Skeletal muscle satellite cell (primary cell): ENCODE measurements at regions not wholly inside any gene's neighbourhood (a gene's known extent, or its start where the extent isn't known, plus 50 kb on each side); places are given as distances from the start of the nearest gene placed in this dataset.
"Not testable (repeated sequence)": the region's sequence is repeated elsewhere in the genome, so short reads cannot be mapped to it uniquely, and the experiment has no call there.

ENCODE experiments used
- H3K27me3 ChIP-seq: 2 replicates; pipeline ENCODE4 v1.7.0; 2013; ENCODE audit warnings: low read length; ENCODE audit not compliant: control insufficient read depth, insufficient read depth
- H3K36me3 ChIP-seq: 2 replicates; pipeline ENCODE4 v1.7.0; 2013; ENCODE audit warnings: mild to moderate bottlenecking, control low read depth, low read length; ENCODE audit not compliant: insufficient read depth
- H3K4me1 ChIP-seq: 2 replicates; pipeline ENCODE4 v1.7.0; 2013; ENCODE audit warnings: low read length; ENCODE audit not compliant: control insufficient read depth, insufficient read depth
- H3K4me2 ChIP-seq: 2 replicates; pipeline ENCODE4 v1.7.0; 2013; ENCODE audit warnings: mild to moderate bottlenecking, low read length
- H3K4me3 ChIP-seq: 2 replicates; pipeline ENCODE4 v1.7.0; 2013; ENCODE audit warnings: low read length
- H3K9ac ChIP-seq: 2 replicates; pipeline ENCODE4 v1.7.0; 2013; ENCODE audit warnings: mild to moderate bottlenecking, low read depth, low read length, moderate library complexity
- H3K9me3 ChIP-seq: replicated peaks from 2 replicates; pipeline ENCODE4 v1.7.0; 2013; ENCODE audit warnings: mild to moderate bottlenecking, control low read depth, low read length

- not testable (repeated sequence) for H3K36me3 ChIP-seq, H3K27me3 ChIP-seq, H3K4me3 ChIP-seq, H3K9me3 ChIP-seq, H3K4me2 ChIP-seq, H3K9ac ChIP-seq, H3K4me1 ChIP-seq
These were observed 64.2 kb upstream of the KMT2C start for GRCh38 chr7:152499969-152500368.

DNA sequence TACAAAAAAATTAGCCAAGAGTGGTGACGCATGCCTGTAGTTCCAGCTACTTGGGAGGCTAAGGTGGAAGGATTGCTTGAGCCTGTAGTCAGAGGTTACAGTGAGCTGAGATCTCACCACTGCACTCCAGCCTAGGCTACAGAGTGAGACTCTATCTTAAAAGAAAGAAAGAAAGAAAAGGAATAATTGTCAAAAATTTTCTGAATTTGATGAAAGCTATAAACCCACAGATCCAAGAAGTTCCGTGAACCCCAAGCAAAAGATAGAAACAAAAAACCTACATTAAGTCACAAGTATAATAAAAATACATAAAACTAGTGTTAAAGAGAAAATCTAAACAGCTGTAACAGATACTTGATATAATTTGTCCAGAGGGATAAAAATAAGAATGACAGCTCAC lies 60.1 kb upstream of the KMT2C start:
- Histone ChIP-seq H3K4me2 (no peak overlapping the region), H3K36me3 (no peaks in the 10 kb centered on the region), H3K4me3 (no peak overlapping the region), H3K9ac (no peak overlapping the region), H3K27me3 (peaks cover 3% of the 10 kb centered on the region), H3K9me3 (no peaks in the 10 kb centered on the region), H3K4me1 (no peaks in the 10 kb centered on the region)

- Histone ChIP-seq H3K4me3 (no peak overlapping the region), H3K27me3 (peaks cover 3% of the 10 kb centered on the region), H3K4me2 (no peak overlapping the region), H3K36me3 (no peaks in the 10 kb centered on the region), H3K9me3 (no peaks in the 10 kb centered on the region), H3K9ac (no peak overlapping the region), H3K4me1 (no peaks in the 10 kb centered on the region)
These were observed 57.1 kb upstream of the KMT2C start for GRCh38 chr7:152492952-152493351.

GRCh38 chr7:152489044-152489443 lies 53.2 kb upstream of the KMT2C start:
- H3K27me3 ChIP-seq, result no peaks in the 10 kb centered on the region
- no peaks in the 10 kb centered on the region for H3K9me3 ChIP-seq
- no peak overlapping the region for H3K4me2 ChIP-seq
- H3K36me3 ChIP-seq, result no peaks in the 10 kb centered on the region
- no peaks in the 10 kb centered on the region for H3K4me1 ChIP-seq
- no peak overlapping the region for H3K9ac ChIP-seq
- H3K4me3 ChIP-seq, result no peak overlapping the region

- Histone ChIP-seq H3K27me3 (no peaks in the 10 kb centered on the region), H3K9me3 (no peaks in the 10 kb centered on the region), H3K4me2 (no peak overlapping the region), H3K4me3 (no peak overlapping the region), H3K36me3 (no peaks in the 10 kb centered on the region), H3K9ac (no peak overlapping the region), H3K4me1 (no peaks in the 10 kb centered on the region)
These were observed 51.2 kb upstream of the KMT2C start for GRCh38 chr7:152486968-152487367.

- no peaks in the 10 kb centered on the region for H3K4me1 ChIP-seq
- H3K4me2 ChIP-seq, result no peak overlapping the region
- no peaks in the 10 kb centered on the region for H3K36me3 ChIP-seq
- no peaks in the 10 kb centered on the region for H3K9me3 ChIP-seq
- H3K27me3 ChIP-seq, result no peaks in the 10 kb centered on the region
- no peak overlapping the region for H3K4me3 ChIP-seq
- no peak overlapping the region for H3K9ac ChIP-seq
These were observed 50.0 kb upstream of the KMT2C start for GRCh38 chr7:152485826-152486225.
